ENCODE measurements at regions not wholly inside any gene's neighbourhood (a gene's known extent, or its start where the extent isn't known, plus 50 kb on each side); places are given as distances from the start of the nearest gene placed in this dataset.

- TF ChIP-seq CTCF (IDR thresholded peaks at IDR 0.05): no peak
- no peak for TF ChIP-seq EP300 (IDR thresholded peaks at IDR 0.05)
- TF ChIP-seq POLR2A (IDR thresholded peaks at IDR 0.05): no peak
These were observed 148.6 kb upstream of the NWD2 start for GRCh38 chr4:37095925-37096324.
